Smooth muscle cell of the brain vasculature (primary cell): ENCODE measurements at regions not wholly inside any gene's neighbourhood (a gene's known extent, or its start where the extent isn't known, plus 50 kb on each side); places are given as distances from the start of the nearest gene placed in this dataset.

Experiments used
- DNase-seq: peaks from one replicate; pipeline ENCODE4 v3.0.0-alpha.2; 2012; ENCODE audit warnings: low read depth, low spot score

DNA sequence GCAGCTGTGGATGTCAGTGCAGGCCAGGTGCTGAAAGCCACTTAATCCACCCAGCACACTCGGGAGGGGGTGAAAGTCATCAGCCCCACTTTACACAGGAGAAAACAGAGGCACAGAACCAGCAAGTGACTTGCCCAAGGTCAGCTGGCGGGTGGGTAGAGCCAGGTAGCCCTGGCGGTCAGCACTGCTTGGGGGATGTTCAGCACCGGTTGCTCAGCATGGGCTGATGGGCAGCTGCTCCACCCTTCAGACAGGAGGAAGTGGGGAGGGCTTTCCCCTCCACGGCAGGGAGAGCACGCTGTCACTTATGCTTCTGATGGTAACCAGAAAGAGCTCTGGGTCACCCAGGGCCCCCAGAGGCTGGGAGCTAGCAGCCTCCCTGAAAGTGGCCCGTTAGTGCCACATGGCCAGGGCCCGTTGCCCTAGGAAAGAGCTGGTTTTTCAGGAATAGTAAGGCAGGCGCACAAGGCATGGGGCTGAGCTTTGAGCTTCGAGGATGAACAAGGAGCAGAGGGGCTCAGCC lies 417.9 kb downstream of the CTTN start:
- DNase-seq: no peak

DNA sequence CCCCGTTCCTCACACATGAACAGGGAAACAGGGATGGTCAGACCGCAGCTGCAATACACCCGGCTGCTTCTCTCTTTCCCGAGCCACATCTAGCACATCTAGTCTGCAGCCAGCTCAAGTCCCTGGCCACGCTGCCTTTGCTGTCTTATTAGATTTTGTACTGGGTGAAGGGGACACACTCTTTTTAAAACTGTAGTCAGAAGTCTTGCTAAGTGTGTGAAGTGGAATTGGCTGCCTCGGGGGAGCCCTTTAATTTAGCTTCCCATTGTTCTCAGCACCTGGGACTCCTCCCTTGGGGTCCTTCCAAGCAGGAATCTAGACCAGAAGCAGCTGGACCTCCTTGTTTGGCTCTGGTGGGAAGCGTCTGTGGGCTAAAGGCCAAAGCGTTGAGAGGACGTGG lies 420.0 kb downstream of the CTTN start:
- no peak for DNase-seq

DNA sequence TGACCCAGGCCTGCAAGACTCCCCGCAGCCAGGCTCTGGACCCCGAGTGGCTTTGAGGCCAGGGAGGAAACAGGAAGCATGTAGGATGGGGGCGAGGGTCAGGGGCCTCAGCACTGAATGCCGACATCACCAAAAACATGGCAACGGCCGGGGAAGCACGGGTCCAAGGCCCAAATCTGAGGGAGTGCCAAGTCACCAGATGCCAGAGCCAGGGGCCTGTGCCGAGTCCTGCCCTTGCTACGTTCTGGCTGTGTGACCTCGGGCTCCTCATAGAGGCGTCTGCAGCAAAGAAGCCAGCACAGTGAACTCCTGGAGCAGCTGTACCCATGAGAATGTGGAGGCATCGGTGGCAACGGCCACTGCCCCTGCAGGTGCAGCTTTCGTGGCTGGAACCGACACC lies 420.7 kb downstream of the CTTN start:
- no peak for DNase-seq

DNA sequence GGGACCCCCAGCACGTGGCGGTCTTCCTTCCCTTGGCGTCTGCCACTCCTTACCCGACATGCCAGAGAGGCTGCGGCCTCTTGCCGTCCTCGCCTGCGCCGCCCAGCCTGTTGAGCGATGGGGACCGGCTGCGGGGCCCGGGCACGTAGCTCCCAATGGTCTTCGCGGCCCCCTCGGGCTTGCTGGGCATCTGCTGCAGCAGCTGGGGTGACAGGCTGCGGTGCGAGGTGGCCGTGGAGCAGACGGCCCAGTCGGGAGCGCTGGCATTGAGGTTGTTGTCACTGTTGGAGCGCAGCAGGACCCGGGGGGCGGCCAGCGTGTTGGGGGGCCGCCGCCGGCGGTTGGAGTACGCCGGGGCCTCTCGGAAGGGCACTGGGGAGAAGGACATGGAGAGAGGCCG lies 422.0 kb downstream of the CTTN start:
- DNase-seq: no peak

DNA sequence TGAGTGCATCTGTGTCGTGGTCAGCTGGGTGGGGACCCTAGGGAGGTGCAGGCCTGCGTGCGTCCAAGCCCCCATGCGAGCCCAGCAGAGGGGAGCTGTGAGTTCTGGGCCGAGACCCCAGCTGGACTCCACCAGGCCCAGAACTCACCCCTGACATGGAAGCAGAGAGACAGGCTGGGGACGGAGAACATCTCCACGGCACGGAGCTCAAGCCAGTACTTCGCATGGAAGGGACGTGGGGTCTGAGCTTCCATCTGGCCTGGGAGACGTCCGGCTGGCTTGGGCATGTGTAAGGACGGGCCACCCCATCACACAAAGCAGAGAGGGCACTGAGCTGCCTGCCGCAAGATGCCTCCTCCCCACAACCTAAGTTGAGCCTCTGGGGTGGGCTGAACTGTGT lies 422.4 kb downstream of the CTTN start:
- DNase-seq: no peak

DNA sequence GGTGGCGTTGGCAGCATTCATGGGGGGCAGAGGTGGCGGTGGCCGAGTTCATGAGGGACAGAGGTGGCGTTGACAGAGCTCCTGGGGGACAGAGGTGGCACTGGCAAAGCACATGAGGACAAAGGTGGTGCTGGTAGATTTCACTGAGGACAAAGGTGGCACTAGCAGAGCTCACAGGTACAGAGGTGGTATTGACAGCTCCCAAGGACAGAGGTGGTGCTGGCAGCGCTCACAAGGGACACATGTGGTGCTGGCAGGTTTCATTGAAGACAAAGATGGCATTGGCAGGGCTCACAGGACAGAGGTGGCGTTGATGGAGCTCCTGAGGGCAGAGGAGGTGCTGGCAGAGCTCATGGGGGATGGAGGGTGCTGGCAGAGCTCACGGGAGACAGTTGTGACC lies 425.4 kb downstream of the CTTN start:
- no peak for DNase-seq

DNA sequence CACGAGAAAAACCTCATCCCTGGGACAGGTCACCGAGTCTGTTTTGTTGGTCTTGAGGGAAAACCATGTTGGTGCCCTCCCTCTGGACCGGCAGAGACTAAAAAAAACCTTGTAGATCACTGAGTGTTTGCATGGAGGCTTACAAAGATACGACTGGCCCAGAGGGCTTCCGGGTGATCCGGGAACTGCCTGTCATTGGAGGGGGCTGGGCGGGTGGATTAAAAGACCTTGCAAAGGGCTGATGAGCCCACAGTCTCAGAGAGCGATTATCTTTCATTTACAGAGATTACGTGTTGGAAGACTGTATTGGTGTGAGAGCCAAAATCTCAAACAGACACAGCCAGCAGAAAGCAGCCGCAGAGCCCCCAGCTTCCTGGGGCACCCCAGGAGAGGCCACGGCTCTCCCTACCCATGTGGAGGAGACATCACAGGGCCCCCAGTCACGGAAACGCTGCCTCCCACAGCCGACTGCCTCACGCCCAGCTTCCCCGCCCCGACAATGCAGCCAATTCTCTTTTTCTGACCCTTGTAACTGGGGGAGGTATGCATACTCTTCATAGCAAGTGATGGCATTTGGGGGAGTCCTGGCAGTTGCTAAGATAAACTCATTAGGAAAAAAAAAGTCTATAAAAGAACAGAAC lies 426.4 kb downstream of the CTTN start:
- no peak for DNase-seq

DNA sequence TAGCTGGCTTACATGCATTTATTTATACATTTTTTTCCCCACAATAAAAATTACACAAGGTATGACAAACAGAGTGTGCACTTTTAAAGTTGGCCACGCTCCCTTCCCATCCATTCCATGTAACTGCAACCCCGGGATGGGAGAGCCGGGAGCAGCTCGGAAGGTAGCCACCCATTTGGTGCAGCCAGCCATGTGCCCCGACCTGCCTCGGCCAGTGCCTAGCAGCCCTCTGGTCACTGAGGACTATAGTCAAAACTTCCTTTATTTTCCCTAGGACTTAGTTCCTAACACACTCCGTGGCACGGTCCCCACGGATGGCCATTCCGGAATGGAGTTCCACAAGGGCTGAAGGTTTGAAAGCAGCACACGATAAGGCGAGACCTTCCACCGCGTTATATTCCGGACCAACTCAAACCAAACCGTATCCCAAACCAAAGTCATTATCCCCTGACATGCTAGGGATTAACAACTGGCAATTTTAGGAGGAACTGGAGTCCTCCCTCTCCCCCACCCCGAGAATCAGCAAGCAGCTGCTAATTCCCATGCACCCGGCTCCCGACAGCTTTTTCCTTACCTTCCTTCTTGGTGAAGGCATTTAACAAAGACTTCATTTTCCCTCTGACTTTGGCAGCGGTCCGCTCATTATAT lies 426.4 kb downstream of the SHANK2 start:
- no peak for DNase-seq

DNA sequence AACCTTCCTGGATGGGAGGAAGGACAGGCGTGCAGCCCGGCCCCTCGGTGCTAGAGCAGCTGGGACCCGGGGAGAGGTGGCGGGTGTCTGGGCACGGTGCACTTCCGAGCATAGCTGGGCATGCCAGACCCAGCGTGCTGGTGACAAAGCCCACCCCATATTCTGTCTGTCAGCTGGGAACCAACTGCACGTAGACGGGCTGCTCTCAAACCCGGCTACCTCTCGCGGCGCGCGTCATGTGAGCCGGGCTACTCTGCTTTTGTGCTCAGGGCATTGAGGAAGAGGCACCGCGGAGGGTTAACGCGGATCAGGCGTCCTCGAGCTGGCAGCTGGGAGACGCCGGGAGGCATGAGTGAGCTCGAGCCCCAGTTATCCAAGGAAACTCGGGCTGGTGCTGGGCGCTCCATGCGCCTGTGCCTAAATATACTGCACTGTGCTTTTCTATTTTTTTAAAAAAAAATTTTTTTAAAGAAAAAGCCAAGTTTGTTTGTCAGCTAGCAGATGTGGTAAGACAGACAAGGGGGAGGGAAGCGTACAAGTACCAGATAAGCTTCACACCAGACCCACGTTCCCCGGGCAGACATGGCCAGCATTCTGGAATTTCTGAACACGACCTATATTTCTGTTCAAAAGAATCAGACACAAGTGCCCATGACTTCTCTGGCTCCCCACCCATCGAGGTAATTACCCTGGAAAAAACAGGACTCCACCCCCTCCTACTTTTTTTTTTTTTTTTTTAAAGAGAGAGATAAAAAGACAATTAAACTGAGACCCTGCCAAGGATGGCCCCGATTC lies 425.6 kb downstream of the SHANK2 start:
- no peak for DNase-seq

DNA sequence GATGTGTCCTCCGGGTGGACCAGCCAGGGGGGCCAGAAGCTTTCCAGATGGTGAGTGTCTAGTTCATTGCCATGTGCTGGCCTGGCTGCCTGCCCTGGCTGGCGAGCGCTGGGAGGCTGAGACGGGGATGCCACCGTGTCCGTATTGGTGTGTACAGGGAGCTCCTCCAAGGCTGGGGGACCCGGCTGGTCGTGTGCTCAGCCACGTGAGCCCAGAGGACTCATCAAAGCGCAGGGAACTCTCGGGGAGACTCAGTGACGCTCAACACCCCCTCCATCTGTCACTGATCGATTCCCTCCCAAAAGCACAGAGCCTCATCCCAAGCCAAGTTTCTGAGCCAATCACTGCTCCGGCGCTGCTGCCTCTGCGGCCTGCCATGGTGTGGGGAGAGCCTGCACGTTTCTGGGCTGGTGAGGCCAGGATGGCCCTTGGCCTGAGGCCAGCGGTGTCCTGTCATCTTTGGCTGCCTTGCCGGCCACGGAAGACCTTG lies 423.7 kb downstream of the SHANK2 start:
- DNase-seq: no peak

DNA sequence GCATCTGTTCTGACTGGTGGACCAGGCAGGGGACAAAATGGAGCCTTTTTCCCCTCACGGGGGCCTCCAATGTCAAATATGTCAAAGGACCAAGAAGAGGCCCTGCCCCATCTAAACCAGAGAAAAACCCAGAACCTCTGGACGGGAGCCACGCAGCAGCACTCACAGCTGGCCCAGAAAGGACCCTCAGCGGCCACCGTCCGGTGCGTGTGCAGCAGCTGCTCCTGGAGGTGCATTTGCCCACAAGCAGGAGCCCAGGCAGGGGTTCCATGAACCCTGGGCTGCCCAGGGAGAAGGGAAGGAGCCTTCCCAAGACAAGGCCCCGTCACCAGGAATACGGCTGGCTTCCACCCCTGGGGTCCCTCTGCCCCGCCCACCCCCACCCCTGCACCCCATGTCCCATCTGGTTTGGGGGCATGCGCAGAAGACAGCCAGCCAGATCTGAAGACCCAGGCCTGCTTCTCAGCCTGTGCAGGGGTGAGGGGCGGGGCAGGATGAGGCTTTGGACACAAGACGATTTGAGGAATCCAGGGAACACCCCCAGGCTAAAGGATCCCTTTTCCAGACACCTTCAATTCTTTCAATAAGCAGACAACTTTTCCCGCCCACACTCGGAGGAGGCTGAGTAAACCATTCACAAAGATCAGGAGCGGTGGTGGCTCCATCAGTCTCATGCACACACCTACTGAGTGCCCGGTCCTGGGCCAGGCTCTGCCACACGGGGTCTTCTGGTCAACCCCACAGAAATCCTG lies 423.1 kb downstream of the SHANK2 start:
- no peak for DNase-seq

DNA sequence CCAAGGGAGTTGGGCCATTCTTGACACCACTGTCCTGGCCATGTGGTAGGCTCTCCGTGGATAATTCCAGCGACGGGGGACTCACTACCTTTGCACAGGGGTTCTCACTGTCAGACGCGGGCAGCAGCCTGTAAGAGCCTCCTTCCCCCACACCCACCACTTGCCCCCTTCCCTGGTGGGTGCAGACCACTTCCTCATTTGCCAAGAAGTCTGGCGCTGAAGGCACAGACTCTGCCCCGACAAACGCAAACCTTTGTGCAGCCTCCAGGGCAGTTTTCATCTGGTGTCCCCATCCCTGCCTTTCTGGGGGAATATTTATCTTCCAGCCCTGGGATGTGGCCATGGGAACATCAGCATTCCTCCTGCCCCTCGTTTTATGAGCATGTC lies 422.5 kb downstream of the SHANK2 start:
- DNase-seq: no peak

DNA sequence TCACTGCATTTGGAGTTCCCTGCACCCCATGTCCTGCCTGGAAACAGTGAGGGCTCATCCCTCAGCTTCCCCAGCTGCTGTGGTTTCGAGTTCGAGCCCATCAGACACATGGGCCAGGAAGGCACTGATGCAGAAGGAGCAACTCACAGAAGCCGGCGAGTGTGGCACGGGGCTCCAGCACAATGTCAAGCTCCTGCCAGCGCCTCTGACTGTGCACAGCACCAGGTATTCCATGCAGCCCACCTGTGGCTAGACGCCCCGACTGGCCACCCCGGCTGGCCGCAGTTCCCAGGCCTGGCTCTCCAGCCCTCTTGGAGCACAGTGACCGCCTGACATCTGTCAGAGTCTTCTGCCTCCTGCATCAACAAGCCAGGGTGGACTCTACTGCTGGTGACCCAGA lies 419.4 kb downstream of the SHANK2 start:
- DNase-seq: no peak

DNA sequence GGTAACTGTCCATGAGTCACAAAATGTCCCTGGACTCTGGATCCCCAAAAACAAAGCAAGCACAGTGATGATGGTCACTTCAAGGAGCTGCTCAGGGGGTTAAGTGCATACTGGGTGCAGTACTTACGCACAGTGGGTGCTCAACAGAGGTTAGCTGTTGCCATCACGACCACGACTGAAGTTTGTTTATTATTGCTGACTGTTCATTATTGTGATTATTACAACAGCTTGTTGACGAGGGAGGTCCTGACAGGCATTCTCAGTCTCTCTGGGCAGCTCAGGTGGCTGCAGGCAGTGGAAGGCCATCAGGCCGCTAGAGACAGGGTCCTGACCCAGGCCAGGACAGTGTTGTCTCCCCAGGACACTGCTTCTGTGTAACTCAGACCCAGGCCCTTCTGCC lies 418.8 kb downstream of the SHANK2 start:
- DNase-seq: no peak

DNA sequence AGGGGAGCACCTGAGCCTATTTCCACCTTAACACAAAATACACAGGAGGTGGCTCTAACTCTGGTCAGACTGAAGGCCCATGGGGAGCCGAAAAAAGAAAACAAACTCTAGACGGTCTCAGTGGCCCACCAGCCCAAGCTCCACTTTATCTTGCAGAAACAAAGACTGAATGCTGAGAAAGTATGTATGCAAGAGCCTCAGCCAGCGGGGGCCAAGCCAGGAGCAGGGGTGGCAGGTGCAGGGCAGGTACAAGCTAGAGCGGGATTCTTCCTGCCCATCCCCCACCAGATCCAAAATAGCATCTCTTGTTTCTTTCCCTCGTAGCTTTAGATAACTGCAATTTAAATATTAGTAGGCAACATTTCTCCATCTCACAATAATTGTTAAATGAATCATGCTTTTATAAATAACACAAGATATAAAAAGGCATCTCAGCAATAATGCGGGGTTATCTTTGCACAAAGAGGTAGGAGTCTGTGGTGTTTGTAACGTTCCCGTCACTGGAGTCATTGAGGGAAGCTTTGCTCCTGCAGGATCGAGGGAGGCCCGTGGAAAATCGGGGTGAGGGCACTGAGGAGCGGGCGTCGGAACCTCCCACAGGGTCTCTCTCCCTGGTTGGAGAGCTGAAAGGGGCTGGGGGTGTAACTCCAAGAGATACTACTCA lies 418.0 kb downstream of the SHANK2 start:
- DNase-seq: no peak

DNA sequence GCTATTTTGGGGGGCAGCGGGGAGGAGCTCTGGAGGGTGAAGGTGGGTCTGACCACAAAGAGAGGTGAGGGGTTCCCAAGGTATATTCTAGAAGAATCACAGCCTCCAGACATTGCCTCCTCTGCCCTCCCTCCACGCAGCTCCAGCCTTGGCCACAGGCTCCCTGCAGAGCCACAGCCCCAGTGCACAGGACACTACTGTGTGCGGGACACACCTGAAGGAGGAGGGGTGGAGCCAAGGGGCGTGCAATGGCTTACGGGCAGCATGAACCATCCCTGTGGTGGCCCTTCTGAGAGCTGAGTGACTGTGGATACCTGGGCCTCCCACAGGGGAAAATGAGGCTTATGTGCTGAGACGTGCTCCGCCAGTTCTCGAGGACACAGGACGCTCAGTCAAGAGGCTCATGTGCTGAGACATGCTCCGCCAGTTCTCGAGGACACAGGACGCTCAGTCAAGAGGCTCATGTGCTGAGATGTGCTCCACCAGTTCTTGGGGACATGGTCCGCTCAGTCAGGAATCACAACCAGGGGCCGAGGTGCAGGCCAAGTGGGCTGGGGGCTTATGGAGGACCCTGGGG lies 417.3 kb downstream of the SHANK2 start:
- no peak for DNase-seq

DNA sequence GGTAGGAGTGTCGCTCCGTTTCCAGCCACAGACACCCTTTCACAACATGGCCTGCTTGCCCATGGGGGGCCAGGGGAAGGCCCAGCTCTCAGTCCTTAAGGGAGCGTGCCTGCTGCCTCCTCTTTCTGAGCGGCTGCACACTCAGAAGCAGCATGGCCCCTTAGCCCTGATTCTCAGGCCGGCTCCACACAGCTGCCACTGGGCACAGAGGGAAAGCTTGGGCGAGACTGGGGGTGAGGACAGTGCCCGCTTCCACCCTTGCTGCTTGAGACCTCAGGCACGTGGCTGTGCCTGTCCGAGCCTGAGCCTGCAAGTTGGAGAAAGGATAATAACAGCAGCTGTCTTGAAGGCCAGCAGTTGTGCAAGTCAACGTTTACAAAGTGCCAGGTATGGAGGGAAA lies 416.3 kb downstream of the SHANK2 start:
- no peak for DNase-seq

DNA sequence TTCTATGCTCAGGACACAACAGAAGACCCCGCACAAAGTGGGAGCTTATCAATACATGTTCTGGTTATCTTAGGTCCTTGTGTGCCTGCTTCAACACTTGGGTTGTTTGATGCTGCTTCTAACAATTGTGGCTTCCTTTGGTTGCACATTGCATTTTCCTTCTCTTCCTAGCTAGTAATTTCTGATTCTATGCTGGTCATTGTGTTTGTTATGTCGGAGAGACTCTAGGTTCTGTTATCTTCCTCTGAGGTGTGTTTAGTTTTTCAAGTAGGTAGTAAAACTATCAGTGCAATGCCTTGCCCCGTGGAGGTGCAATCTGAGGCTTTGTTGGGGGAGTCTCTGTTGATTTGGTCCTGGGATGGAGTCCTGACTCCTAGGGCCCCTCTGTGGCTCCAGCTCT lies 414.2 kb downstream of the SHANK2 start:
- no peak for DNase-seq

DNA sequence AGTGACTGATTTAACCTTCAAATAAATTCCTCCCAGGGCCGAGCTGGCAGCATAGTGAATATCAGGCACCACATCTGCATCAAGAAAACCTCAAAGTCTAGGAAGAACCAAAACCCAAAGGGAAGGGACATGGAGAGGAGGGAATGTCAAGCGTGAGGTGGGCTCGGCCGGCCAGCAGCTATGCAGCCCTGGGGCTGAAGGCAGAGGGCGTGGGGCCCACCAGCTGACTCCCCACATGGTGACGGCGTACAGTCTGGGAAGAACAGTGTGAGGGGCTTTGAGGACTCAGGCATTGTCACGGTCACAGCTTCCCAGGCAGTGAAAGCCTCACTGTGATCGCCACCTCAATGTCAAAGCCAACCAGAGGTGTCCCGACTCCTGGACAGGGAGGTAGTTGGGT lies 412.5 kb downstream of the SHANK2 start:
- no peak for DNase-seq

DNA sequence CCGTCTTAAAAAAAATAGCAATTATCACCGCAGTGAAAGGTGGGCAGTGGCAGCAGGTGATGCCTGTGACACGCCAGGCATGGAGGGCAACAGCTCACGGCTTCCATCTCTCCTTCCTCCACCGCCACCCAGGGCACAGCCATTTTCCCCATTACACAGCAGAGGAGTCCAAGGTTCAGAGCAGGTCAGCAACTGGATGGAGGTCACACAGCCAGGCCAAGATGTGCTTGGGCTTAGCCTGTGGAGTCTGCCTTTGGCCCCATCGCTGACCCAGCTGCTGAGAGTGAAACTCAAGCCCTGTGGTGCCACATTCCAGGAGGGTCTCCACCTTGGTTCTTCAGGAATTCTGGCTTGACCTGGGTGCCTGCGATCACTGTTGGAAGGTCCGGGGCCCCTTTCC lies 411.1 kb downstream of the SHANK2 start:
- DNase-seq: no peak

DNA sequence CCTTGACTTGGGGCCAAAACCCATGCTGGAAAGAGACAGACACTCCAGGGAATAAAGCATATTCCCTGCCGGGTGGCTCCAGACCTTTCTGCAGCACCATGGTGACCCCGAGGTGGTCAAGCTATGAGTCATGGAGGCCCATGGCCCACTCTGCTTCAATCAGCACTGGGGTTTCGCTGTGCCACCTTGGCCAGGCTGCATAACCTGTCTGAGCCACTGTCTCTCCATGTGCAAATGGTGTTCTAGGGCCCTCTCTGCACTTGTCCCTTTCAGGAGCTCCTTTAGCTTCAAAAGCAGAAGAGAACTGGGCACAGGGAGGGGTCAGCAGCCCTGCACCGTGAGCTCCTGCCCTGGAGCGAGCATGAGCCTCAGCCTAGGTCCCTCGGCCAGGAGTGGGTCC lies 410.1 kb downstream of the SHANK2 start:
- no peak for DNase-seq
